ENCODE measurements at regions not wholly inside any gene's neighbourhood (a gene's known extent, or its start where the extent isn't known, plus 50 kb on each side); places are given as distances from the start of the nearest gene placed in this dataset.

DNA sequence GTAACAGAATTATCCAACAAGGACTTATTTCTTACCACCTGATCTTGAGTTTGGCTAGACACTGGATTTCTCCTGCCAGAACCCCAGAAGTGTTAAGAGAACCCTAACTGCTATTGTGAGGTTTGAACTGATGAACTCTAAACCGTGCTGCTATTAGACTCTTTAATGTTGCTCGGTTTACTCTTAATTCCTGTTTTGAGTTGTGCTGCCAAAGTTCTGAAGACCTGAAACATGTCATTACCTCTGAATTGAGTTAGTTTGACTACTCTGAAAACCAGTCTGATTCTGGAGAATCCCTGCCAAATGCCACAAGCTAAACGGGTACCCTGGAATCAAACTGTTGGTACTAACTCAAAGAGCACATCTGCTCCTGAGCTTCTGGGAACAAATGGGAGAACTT lies 215.5 kb downstream of the KLF12 start:
- no peaks in the 10 kb centered on the region for H3K36me3 ChIP-seq
- no peak overlapping the region for H3K4me3 ChIP-seq
- no peak overlapping the region for H3K27ac ChIP-seq (replicated peaks in 1 of 4)
- H3K9me3 ChIP-seq = no peaks in the 10 kb centered on the region
- peaks cover 7 to 55% (median 41%) of the 10 kb centered on the region in 4 donors for H3K4me1 ChIP-seq
- 73% methylated on average over 3 of the region's 3 CpGs for WGBS
- TF ChIP-seq POLR2AphosphoS5 (IDR thresholded peaks at IDR 0.05) (no peak), EP300 (IDR thresholded peaks at IDR 0.05) (no peak), POLR2A (IDR thresholded peaks at IDR 0.05; ENCODE audit: low read depth) (no peak)
- TF ChIP-seq, protein P1, sequence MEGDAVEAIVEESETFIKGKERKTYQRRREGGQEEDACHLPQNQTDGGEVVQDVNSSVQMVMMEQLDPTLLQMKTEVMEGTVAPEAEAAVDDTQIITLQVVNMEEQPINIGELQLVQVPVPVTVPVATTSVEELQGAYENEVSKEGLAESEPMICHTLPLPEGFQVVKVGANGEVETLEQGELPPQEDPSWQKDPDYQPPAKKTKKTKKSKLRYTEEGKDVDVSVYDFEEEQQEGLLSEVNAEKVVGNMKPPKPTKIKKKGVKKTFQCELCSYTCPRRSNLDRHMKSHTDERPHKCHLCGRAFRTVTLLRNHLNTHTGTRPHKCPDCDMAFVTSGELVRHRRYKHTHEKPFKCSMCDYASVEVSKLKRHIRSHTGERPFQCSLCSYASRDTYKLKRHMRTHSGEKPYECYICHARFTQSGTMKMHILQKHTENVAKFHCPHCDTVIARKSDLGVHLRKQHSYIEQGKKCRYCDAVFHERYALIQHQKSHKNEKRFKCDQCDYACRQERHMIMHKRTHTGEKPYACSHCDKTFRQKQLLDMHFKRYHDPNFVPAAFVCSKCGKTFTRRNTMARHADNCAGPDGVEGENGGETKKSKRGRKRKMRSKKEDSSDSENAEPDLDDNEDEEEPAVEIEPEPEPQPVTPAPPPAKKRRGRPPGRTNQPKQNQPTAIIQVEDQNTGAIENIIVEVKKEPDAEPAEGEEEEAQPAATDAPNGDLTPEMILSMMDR (IDR thresholded peaks at IDR 0.05) = no peak
- DNase-seq (ENCODE audit: extremely low spot score) = no peak
- intact Hi-C loops (cut with DNase I) = no loop called here
- H3K27me3 ChIP-seq = no peaks in the 10 kb centered on the region

DNA sequence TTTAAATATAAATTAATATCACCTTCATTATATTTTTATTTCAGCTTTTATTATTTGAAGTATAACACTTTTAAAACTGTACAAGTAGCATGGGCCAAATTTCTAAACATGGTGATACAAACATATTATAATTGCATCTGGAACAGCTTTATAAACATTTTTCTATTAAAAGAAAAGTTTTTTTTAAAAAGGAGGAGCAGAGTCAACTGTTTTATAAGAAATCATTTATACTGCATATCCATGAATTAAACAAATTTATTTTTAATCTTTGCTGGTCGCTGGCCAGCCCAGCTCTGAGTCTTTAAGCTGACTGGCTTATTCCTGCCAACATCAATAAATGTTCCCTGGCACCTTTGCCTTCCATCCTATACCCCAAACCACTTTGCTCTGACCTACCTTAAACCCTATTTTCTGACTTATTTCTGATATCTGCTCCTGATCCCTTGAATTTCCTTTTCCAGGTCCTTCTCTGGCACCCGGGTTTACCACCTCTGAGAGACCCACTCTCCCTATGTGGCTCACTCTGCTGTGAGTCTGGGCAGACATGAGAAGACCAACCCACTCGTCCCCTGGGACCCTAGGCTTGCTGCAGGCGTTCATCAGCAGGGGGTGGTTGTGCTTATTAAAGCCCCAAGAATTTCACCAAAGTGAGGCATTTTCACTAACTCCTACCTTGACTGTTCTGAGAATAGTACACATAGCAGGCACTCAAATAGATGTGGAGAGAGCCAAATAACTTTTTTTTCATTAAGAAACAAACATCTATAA lies 220.3 kb downstream of the KLF12 start:
- intact Hi-C loops (cut with DNase I) = no loop called here
- Histone ChIP-seq H3K27ac (replicated peaks in 1 of 4) (peak overlapping the region; percentile 56 to 75 (median 64)), H3K27me3 (no peaks in the 10 kb centered on the region), H3K4me1 (peaks cover 20 to 64% (median 56%) of the 10 kb centered on the region in 4 donors), H3K4me3 (peak overlapping the region in 1 of 4 donors; percentile 5), H3K36me3 (no peaks in the 10 kb centered on the region), H3K9me3 (no peaks in the 10 kb centered on the region)
- TF ChIP-seq POLR2A (IDR thresholded peaks at IDR 0.05; ENCODE audit: low read depth) (no peak), POLR2AphosphoS5 (IDR thresholded peaks at IDR 0.05) (no peak), EP300 (IDR thresholded peaks at IDR 0.05) (no peak)
- TF ChIP-seq, protein P1 (IDR thresholded peaks at IDR 0.05) = no peak
- no peak for DNase-seq (ENCODE audit: extremely low spot score)
- WGBS = 43% methylated on average over 4 of the region's 4 CpGs

DNA sequence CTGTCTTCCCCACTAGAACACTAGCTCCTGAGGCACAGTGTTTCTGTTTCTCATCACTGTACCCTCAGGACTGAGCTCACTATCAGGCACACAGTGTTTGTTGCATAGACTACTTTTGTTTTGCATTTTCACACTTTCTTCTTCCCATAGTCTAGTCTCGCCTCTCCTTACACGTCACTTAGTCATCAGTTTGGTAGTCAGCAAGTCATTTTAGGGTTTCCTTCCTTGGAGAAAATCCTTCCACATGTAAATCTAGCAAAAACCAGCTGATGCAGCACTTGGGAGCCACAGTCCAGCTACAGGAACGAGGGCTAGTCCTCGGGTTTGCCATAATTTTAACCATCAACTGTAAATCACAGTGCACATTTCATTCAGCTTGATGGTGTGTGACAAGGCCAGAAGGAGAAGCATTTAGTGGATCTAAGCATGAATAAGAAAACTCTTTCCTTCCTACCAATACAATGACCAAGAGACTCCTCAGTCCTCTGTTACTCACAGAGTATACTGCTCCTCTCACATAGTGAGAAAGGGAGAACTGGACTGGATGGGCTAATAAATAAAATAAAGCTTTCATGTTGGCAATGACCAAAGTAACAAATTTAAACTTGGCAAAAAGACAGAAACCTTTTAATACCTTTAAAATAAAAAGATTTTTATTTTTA lies 221.0 kb downstream of the KLF12 start:
- Histone ChIP-seq H3K4me3 (peak overlapping the region in 1 of 4 donors; percentile 3), H3K4me1 (peaks cover 20 to 60% (median 55%) of the 10 kb centered on the region in 4 donors), H3K36me3 (no peaks in the 10 kb centered on the region), H3K27ac (replicated peaks in 1 of 4) (peak overlapping the region; percentile 56 to 75 (median 64)), H3K9me3 (no peaks in the 10 kb centered on the region), H3K27me3 (no peaks in the 10 kb centered on the region)
- intact Hi-C loops (cut with DNase I) = no loop called here
- WGBS = 51% methylated on average over 4 of the region's 4 CpGs
- DNase-seq (ENCODE audit: extremely low spot score) = no peak
- TF ChIP-seq POLR2AphosphoS5 (IDR thresholded peaks at IDR 0.05) (peak in 1 of 2 donors; percentile 21), EP300 (IDR thresholded peaks at IDR 0.05) (no peak), POLR2A (IDR thresholded peaks at IDR 0.05; ENCODE audit: low read depth) (no peak)

DNA sequence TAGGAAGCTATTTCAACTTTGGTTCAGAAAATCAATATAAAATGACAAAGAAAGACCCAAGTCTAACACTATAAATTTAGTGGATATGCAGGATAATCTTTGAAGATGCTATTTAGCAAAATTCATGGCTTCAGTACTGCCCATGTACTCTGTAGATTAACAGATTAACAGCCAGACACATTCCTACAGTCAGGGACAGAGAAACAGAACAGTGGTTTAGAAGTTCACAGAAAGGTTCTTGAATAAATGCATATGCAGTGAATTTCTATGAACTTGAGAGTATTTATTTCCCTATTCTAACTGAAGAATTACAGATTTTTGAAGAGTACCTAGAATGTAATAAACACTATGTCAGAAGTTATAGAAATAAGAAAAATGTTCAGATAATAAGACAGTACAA lies 222.8 kb downstream of the KLF12 start:
- no peak for DNase-seq (ENCODE audit: extremely low spot score)
- peak overlapping the region in 3 of 4 donors; percentile 56 to 71 (median 58) for H3K27ac ChIP-seq (replicated peaks in 1 of 4)
- TF ChIP-seq POLR2A (IDR thresholded peaks at IDR 0.05; ENCODE audit: low read depth) = no peak
- no peak for TF ChIP-seq EP300 (IDR thresholded peaks at IDR 0.05)
- TF ChIP-seq, protein P1 (IDR thresholded peaks at IDR 0.05) = no peak
- no peak for TF ChIP-seq POLR2AphosphoS5 (IDR thresholded peaks at IDR 0.05)
- intact Hi-C loops (cut with DNase I) = no loop called here
- H3K4me3 ChIP-seq = no peak overlapping the region
- H3K36me3 ChIP-seq = no peaks in the 10 kb centered on the region
- H3K9me3 ChIP-seq = no peaks in the 10 kb centered on the region
- peaks cover 20 to 52% (median 45%) of the 10 kb centered on the region in 4 donors for H3K4me1 ChIP-seq
- H3K27me3 ChIP-seq = no peaks in the 10 kb centered on the region

DNA sequence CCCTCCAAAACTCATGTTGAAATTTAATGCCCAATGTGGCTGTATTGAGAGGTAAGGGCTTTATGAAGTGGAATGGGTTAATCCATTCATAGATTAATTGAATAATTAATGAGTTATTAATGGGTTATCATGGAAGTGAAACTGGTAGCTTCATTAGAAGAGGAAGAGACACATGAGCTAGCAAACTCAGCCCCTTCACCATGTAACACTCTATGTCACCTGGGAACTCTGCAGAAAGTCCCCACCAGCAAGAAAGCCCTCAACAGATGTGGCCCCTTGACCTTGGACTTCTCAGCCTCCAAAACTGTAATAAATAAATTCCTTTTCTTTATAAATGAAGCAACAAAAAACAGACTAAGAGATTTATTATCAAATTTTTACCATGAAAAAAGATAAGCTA lies 223.5 kb downstream of the KLF12 start:
- intact Hi-C loops (cut with DNase I) = no loop called here
- H3K9me3 ChIP-seq = no peaks in the 10 kb centered on the region
- H3K36me3 ChIP-seq = no peaks in the 10 kb centered on the region
- H3K4me1 ChIP-seq = peaks cover 20 to 46% (median 39%) of the 10 kb centered on the region in 4 donors
- H3K27me3 ChIP-seq = no peaks in the 10 kb centered on the region
- no peak overlapping the region for H3K4me3 ChIP-seq
- TF ChIP-seq, protein P1 (IDR thresholded peaks at IDR 0.05) = no peak
- TF ChIP-seq POLR2A (IDR thresholded peaks at IDR 0.05; ENCODE audit: low read depth) = no peak
- no peak for TF ChIP-seq EP300 (IDR thresholded peaks at IDR 0.05)
- TF ChIP-seq POLR2AphosphoS5 (IDR thresholded peaks at IDR 0.05) = no peak
- no peak for DNase-seq (ENCODE audit: extremely low spot score)
- no peak overlapping the region for H3K27ac ChIP-seq (replicated peaks in 1 of 4)

All from esophagus muscularis mucosa (tissue), 4 donors.